ENCODE measurements at regions not wholly inside any gene's neighbourhood (a gene's known extent, or its start where the extent isn't known, plus 50 kb on each side); places are given as distances from the start of the nearest gene placed in this dataset.

GRCh38 chr6:134866563-134866962 is 83.3 kb downstream of the ALDH8A1 start:
- DNase-seq: no peak

GRCh38 chr6:134864558-134864957 is 85.3 kb downstream of the ALDH8A1 start:
- DNase-seq: no peak

- no peak for DNase-seq
These were observed 86.0 kb downstream of the ALDH8A1 start for GRCh38 chr6:134863763-134864510.

- DNase-seq: no peak
These were observed 95.5 kb downstream of the ALDH8A1 start for GRCh38 chr6:134854366-134854765.

- DNase-seq: no peak
These were observed 96.5 kb downstream of the ALDH8A1 start for GRCh38 chr6:134853111-134854055.

GRCh38 chr6:134851548-134851947 is 98.4 kb downstream of the ALDH8A1 start:
- no peak for DNase-seq

- no peak for DNase-seq
These were observed 99.1 kb downstream of the ALDH8A1 start for GRCh38 chr6:134850721-134851305.

- DNase-seq: no peak
These were observed 99.9 kb downstream of the ALDH8A1 start for GRCh38 chr6:134849920-134850447.

GRCh38 chr6:134848076-134848475 is 101.8 kb downstream of the ALDH8A1 start:
- DNase-seq: no peak

- no peak for DNase-seq
These were observed 103.0 kb downstream of the ALDH8A1 start for GRCh38 chr6:134846865-134847264.

- no peak for DNase-seq
These were observed 103.9 kb downstream of the ALDH8A1 start for GRCh38 chr6:134846031-134846430.

- DNase-seq: no peak
These were observed 105.8 kb downstream of the ALDH8A1 start for GRCh38 chr6:134844120-134844519.

- DNase-seq: no peak
These were observed 109.6 kb downstream of the ALDH8A1 start for GRCh38 chr6:134840086-134840867.

GRCh38 chr6:134835993-134836392 is 113.9 kb downstream of the ALDH8A1 start:
- no peak for DNase-seq

- no peak for DNase-seq
These were observed 119.0 kb downstream of the ALDH8A1 start for GRCh38 chr6:134830940-134831339.

GRCh38 chr6:134830194-134830593 is 119.7 kb downstream of the ALDH8A1 start:
- DNase-seq: no peak

GRCh38 chr6:134828641-134829040 is 121.3 kb downstream of the ALDH8A1 start:
- DNase-seq: no peak

GRCh38 chr6:134826889-134827737 is 122.8 kb downstream of the ALDH8A1 start:
- no peak for DNase-seq

GRCh38 chr6:134823710-134824034 is 126.2 kb downstream of the ALDH8A1 start:
- no peak for DNase-seq

- DNase-seq: peak; percentile 48
These were observed 126.8 kb downstream of the ALDH8A1 start for GRCh38 chr6:134822920-134823709.
